ENCODE measurements at regions not wholly inside any gene's neighbourhood (a gene's known extent, or its start where the extent isn't known, plus 50 kb on each side); places are given as distances from the start of the nearest gene placed in this dataset.

DNA sequence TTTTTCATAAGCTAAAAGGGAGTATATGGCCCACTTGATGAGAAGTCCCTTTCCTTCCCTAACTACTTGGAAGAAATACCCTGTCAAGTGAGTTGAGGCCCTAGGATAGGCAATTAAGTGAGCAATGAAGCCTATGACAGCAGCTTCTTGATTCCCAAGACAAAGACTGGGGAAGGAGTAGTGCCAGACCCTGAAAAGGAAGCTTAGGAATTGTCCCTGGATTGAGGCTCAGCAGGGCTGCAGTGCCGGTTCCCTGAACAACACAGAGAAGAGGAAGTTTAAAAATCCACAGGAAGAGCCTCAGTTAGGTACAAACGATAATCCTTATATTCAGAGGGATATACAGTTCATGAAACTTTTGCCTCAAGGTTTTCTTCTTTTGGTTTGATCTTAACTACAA is 61.8 kb upstream of the RAD23B start:
- Histone ChIP-seq H3K36me3 (ENCODE audit: insufficient read depth, low read length) (no peaks in the 10 kb centered on the region), H3K4me1 (ENCODE audit: insufficient read depth, low read length) (peaks cover 14% of the 10 kb centered on the region; the same call in 1 of the 2 replicates), H3K9me3 (ENCODE audit: insufficient read depth, low read depth, low read length) (no peaks in the 10 kb centered on the region), H3K4me3 (ENCODE audit: low read length) (no peak overlapping the region), H3K27me3 (ENCODE audit: insufficient read depth, low read length) (no peaks in the 10 kb centered on the region), H3K27ac (ENCODE audit: low read depth, low read length) (no peak overlapping the region; the same call in 1 of the 2 replicates), H3K9ac (ENCODE audit: low read depth, low read length) (no peak overlapping the region)
- WGBS = 43% methylated on average over 2 of the region's 2 CpGs

DNA sequence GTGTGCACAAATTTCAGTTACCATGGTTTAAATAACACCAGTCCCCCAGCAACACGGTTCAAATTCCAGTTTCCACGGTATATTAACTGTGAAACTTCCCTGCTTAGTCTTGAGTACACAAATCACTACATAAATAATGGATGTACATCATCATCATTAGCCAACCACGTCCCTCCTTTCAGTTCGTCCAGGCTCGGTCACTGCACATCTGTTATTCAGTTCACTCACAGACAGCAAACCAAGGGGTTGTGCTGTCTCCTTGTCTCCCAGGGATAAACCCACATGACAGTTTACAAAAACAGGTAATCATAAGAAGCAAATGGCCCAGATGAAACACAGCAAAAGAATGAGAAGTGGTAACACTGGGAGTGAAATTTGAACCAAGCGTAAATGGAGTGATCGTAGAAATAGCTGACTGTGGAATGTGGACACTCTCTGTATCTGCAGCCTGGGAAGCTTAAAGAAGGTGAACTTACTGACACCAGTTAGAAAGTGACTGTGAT is 61.0 kb upstream of the RAD23B start:
- 86% methylated on average over 7 of the region's 7 CpGs for WGBS
- Histone ChIP-seq H3K4me3 (ENCODE audit: low read length) (no peak overlapping the region), H3K9me3 (ENCODE audit: insufficient read depth, low read depth, low read length) (no peaks in the 10 kb centered on the region), H3K27me3 (ENCODE audit: insufficient read depth, low read length) (no peaks in the 10 kb centered on the region), H3K4me1 (ENCODE audit: insufficient read depth, low read length) (peaks cover 14% of the 10 kb centered on the region; the same call in 1 of the 2 replicates), H3K9ac (ENCODE audit: low read depth, low read length) (no peak overlapping the region), H3K27ac (ENCODE audit: low read depth, low read length) (no peak overlapping the region), H3K36me3 (ENCODE audit: insufficient read depth, low read length) (no peaks in the 10 kb centered on the region)

DNA sequence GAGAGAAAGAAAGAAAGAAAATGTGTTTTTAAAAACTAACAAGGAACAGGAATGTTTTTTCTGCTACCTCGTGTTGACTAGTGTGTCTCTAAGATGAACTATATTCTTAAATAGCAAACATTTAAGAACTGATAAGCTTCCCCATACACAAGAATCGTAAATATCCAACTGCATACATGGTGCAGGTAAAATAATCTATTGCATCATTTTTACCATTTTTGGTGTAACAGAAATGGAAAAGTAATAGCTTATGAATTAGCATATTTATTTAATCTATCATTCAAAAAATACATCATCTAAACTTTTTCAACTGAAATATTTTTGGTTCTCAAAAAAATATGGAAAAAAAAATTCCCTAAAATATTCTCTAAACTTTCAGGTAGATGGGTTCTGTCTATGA is 59.7 kb upstream of the RAD23B start:
- 83% methylated on average over 1 of the region's 2 CpGs for WGBS
- Histone ChIP-seq H3K9me3 (ENCODE audit: insufficient read depth, low read depth, low read length) (no peaks in the 10 kb centered on the region), H3K4me1 (ENCODE audit: insufficient read depth, low read length) (peaks cover 17% of the 10 kb centered on the region), H3K27me3 (ENCODE audit: insufficient read depth, low read length) (no peaks in the 10 kb centered on the region), H3K36me3 (ENCODE audit: insufficient read depth, low read length) (no peaks in the 10 kb centered on the region), H3K27ac (ENCODE audit: low read depth, low read length) (no peak overlapping the region), H3K9ac (ENCODE audit: low read depth, low read length) (no peak overlapping the region), H3K4me3 (ENCODE audit: low read length) (no peak overlapping the region)

DNA sequence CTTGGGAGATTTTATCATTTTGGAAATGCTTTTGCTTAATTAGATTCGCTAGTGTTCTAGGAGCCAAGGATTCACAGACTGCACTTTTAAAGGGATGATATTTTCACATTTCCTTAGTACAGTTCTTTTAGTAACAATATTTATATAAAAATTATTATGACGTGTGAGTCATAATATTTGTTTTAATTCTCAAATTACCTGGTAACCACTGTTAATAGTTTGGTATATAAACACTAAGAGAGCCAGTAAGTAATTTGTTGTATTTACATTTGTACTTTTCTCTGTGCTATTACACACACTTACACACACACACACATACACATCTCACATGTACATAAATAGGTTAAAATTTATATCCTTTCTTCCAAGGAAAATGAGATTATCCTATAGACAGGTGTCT is 58.8 kb upstream of the RAD23B start:
- no peak overlapping the region for H3K27ac ChIP-seq (ENCODE audit: low read depth, low read length)
- H3K9me3 ChIP-seq (ENCODE audit: insufficient read depth, low read depth, low read length) = no peaks in the 10 kb centered on the region
- no peak overlapping the region for H3K4me3 ChIP-seq (ENCODE audit: low read length)
- H3K9ac ChIP-seq (ENCODE audit: low read depth, low read length) = no peak overlapping the region
- whole genome bisulfite sequencing = 77% methylated on average over 1 of the region's 2 CpGs
- no peaks in the 10 kb centered on the region for H3K27me3 ChIP-seq (ENCODE audit: insufficient read depth, low read length)
- peaks cover 25% of the 10 kb centered on the region for H3K4me1 ChIP-seq (ENCODE audit: insufficient read depth, low read length)
- H3K36me3 ChIP-seq (ENCODE audit: insufficient read depth, low read length) = no peaks in the 10 kb centered on the region

DNA sequence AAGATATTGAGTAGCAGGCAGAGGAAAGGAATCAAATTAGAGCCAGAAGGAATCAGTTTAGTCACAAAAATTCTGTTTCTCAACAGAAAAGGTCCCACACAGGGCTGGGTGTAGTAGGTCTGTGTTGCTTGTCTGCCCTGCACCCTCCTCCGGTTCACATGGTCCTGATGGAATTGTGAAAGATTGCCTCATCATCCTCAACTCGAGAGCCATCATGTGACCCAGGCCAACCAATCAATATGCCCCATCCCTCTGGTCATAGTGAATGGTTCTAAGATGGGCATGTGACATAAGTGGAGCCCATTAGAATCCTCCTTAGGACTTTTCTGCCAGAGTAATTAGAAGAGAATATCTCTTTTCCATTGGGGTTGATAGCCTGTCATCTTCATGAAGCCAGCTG is 56.7 kb upstream of the RAD23B start:
- no peak overlapping the region for H3K27ac ChIP-seq (ENCODE audit: low read depth, low read length)
- H3K9ac ChIP-seq (ENCODE audit: low read depth, low read length) = no peak overlapping the region
- 100% methylated on average over 2 of the region's 2 CpGs for WGBS

DNA sequence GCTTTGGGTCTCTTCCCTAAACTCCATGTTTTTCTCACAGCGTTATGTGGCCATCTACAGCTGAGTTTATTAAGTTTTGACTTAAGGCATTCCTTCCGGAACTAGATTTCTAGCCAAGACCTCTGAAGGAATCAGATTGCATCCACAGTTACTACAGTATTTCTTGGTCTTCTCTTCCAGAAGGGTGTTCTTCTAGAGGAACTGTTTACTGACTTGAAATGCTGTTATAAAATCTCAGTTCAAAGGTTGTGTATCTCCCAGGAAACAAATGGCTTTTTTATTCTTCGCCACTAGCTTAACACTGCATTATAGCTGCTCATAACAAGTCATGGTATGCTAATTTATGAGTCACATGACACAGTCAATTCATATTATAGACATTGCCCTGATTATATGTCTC is 55.3 kb upstream of the RAD23B start:
- WGBS = 91% methylated on average over 3 of the region's 3 CpGs
- H3K27me3 ChIP-seq (ENCODE audit: insufficient read depth, low read length) = no peaks in the 10 kb centered on the region
- H3K27ac ChIP-seq (ENCODE audit: low read depth, low read length) = no peak overlapping the region

More for the DNA sequence above, 56.7 kb upstream of the RAD23B start:
- Histone ChIP-seq H3K9me3 (ENCODE audit: insufficient read depth, low read depth, low read length) (no peaks in the 10 kb centered on the region), H3K36me3 (ENCODE audit: insufficient read depth, low read length) (no peaks in the 10 kb centered on the region), H3K4me1 (ENCODE audit: insufficient read depth, low read length) (peaks cover 29% of the 10 kb centered on the region), H3K27me3 (ENCODE audit: insufficient read depth, low read length) (no peaks in the 10 kb centered on the region), H3K4me3 (ENCODE audit: low read length) (no peak overlapping the region)

DNA sequence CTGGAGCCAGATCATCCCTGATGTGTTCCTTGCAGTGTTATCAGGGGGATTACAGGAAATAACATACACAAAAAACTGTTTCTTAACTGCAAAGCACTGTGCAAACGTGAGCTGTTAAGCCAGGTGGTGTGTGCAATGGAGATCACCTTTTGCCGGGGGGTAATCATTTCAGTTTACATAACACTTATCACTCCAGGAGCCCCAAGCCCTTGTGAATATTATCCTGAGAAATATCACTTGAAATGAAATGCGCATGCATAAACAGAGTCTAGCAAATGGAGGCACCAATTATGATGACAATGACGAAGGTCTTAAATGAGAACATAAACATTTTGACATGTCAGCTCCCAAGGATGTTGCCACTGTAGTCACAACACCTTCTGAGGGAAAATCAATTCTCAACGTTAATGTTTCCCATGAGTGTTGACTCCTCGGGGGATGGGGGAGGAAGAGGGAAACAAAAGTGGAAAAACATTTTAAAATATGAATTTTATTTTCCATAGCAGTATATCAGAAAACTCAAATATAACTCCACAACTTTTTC is 54.5 kb upstream of the RAD23B start:
- 59% methylated on average over 5 of the region's 6 CpGs for WGBS
- H3K27me3 ChIP-seq (ENCODE audit: insufficient read depth, low read length) = no peaks in the 10 kb centered on the region
- no peak overlapping the region for H3K4me3 ChIP-seq (ENCODE audit: low read length)
- H3K36me3 ChIP-seq (ENCODE audit: insufficient read depth, low read length) = no peaks in the 10 kb centered on the region
- H3K27ac ChIP-seq (ENCODE audit: low read depth, low read length) = no peak overlapping the region
- H3K9me3 ChIP-seq (ENCODE audit: insufficient read depth, low read depth, low read length) = no peaks in the 10 kb centered on the region
- H3K9ac ChIP-seq (ENCODE audit: low read depth, low read length) = no peak overlapping the region
- H3K4me1 ChIP-seq (ENCODE audit: insufficient read depth, low read length) = peaks cover 16% of the 10 kb centered on the region

More for the DNA sequence above, 55.3 kb upstream of the RAD23B start:
- no peak overlapping the region for H3K4me3 ChIP-seq (ENCODE audit: low read length)
- peaks cover 16% of the 10 kb centered on the region for H3K4me1 ChIP-seq (ENCODE audit: insufficient read depth, low read length)
- H3K36me3 ChIP-seq (ENCODE audit: insufficient read depth, low read length) = no peaks in the 10 kb centered on the region
- H3K9me3 ChIP-seq (ENCODE audit: insufficient read depth, low read depth, low read length) = no peaks in the 10 kb centered on the region
- H3K9ac ChIP-seq (ENCODE audit: low read depth, low read length) = no peak overlapping the region

DNA sequence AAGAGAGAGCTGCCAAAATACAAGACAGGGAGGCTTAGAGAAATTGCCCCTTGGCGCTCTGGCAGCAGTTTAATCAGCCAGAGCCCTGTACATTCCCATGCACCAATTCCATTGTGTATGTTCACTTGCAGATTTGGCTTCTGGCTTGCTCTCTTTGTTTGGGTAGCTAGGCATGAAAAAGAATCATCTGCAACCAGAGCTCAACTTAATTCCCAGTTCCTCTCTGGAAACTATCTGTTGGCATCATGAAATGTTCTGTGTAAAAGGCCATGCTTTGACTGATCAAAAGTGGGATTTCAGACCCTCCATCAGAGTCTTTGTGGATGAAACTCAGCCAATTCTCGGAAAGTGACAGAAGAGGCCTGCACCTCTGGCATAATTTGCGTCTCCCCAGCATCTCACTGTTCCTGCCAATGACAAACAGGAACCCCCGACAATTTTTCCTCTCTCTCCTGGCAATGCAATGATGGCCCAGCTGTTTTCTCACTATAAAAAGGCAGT is 53.8 kb upstream of the RAD23B start:
- no peaks in the 10 kb centered on the region for H3K36me3 ChIP-seq (ENCODE audit: insufficient read depth, low read length)
- no peak overlapping the region for H3K4me3 ChIP-seq (ENCODE audit: low read length)
- H3K27ac ChIP-seq (ENCODE audit: low read depth, low read length) = no peak overlapping the region
- no peaks in the 10 kb centered on the region for H3K9me3 ChIP-seq (ENCODE audit: insufficient read depth, low read depth, low read length)
- H3K9ac ChIP-seq (ENCODE audit: low read depth, low read length) = no peak overlapping the region
- 83% methylated on average over 4 of the region's 4 CpGs for WGBS
- no peaks in the 10 kb centered on the region for H3K27me3 ChIP-seq (ENCODE audit: insufficient read depth, low read length)
- peaks cover 16% of the 10 kb centered on the region for H3K4me1 ChIP-seq (ENCODE audit: insufficient read depth, low read length)

All from HUES64 (cell line).